ENCODE measurements at regions not wholly inside any gene's neighbourhood (a gene's known extent, or its start where the extent isn't known, plus 50 kb on each side); places are given as distances from the start of the nearest gene placed in this dataset.

GRCh38 chr13:44818016-44818415, 171.3 kb downstream of the NUFIP1 start (continued):
- no peak for TF ChIP-seq AFF1 (IDR thresholded peaks at IDR 0.05; ENCODE audit: low read depth in 1 of 2, partially characterized antibody in 2 of 2)
- no peak for TF ChIP-seq SOX6 (IDR thresholded peaks at IDR 0.05)

- ChIA-PET POLR2A (interaction anchor here (1.2 kb wide), 1 partner anchor 12 kb away, joined by 4 read pairs; no protein-coding TSS in a partner anchor), CTCF (ENCODE audit: low intra/inter-chr PET ratio) (interaction anchor here (0.5 kb wide), 1 partner anchor 831 kb away, joined by 3 read pairs; no protein-coding TSS in a partner anchor)
- FAIRE-seq, result no peak
- H3K9ac ChIP-seq (ENCODE audit: insufficient read depth in 1 of 2, low read depth in 2 of 2, low read length in 2 of 2), result no peak overlapping the region
- no peaks in the 10 kb centered on the region for H4K20me1 ChIP-seq (replicated peaks; ENCODE audit: control insufficient read depth, insufficient read depth, low read length)
- in situ Hi-C loops (cut with MboI) (no loop called here), intact Hi-C loops (cut with micrococcal nuclease) (no loop called here)
- H3K4me1 ChIP-seq (replicated peaks in 1 of 2; ENCODE audit: control insufficient read depth in 2 of 2, insufficient read depth in 2 of 2, low read length in 2 of 2), result no peaks in the 10 kb centered on the region
- H3K79me2 ChIP-seq (ENCODE audit: control insufficient read depth, insufficient read depth, low read length), result no peaks in the 10 kb centered on the region
- H3K27me3 ChIP-seq (ENCODE audit: control insufficient read depth in 2 of 2, insufficient read depth in 2 of 2, low read length in 2 of 2), result peaks cover 3 to 30% of the 10 kb centered on the region in 2 experiments; a peak in 3 of 5 replicates
- no peaks in the 10 kb centered on the region for H3K36me3 ChIP-seq (ENCODE audit: control insufficient read depth, insufficient read depth, low read length)
- H3K4me2 ChIP-seq (ENCODE audit: insufficient read depth, low read length), result no peak overlapping the region
- no peak overlapping the region for H3K4me3 ChIP-seq
- no peak for DNase-seq (ENCODE audit: extremely low read depth in 1 of 4, low spot score in 3 of 4)
- no peak overlapping the region for H2AFZ ChIP-seq (ENCODE audit: low read depth, low read length)
- no peak for ATAC-seq
- no TSS peak for BruUV-seq (replicated peaks)
- H3K9me1 ChIP-seq (ENCODE audit: control insufficient read depth, insufficient read depth, low read length), result no peaks in the 10 kb centered on the region
- 5% methylated on average over 4 of the region's 5 CpGs for WGBS (ENCODE audit: insufficient coverage, low coverage, missing lambda C conversion rate)
- H3K9me3 ChIP-seq (replicated peaks; ENCODE audit: control insufficient read depth, insufficient read depth, low read depth, low read length), result no peaks in the 10 kb centered on the region
- H3K27ac ChIP-seq (ENCODE audit: extremely low read depth, low read depth, low read length), result no peak overlapping the region
- TF ChIP-seq MXD1 (CRISPR knock-in tag; IDR thresholded peaks at IDR 0.05; ENCODE audit: borderline replicate concordance, poor library complexity, severe bottlenecking) (no peak), ZC3H4 (CRISPR knock-in tag; IDR thresholded peaks at IDR 0.05; ENCODE audit: borderline replicate concordance) (no peak), ESRRA (IDR thresholded peaks at IDR 0.05; ENCODE audit: borderline replicate concordance, low read depth) (no peak), COPS2 (conservative IDR thresholded peaks at IDR 0.05) (no peak), BCLAF1 (IDR thresholded peaks at IDR 0.05; ENCODE audit: borderline replicate concordance in 1 of 2, control insufficient read depth in 1 of 2, low read depth in 2 of 2, low read length in 1 of 2) (no peak), MNT (conservative IDR thresholded peaks at IDR 0.05) (no peak), EP300 (IDR thresholded peaks at IDR 0.05; ENCODE audit: low read length) (no peak), CBX5 (IDR thresholded peaks at IDR 0.05; ENCODE audit: borderline replicate concordance, low read depth) (no peak), ELF4 (CRISPR knock-in tag; IDR thresholded peaks at IDR 0.05) (no peak)
Measured at GRCh38 chr13:44817131-44817671, 172.1 kb downstream of the NUFIP1 start.
